NT2/D1 (cell line): ENCODE measurements at regions not wholly inside any gene's neighbourhood (a gene's known extent, or its start where the extent isn't known, plus 50 kb on each side); places are given as distances from the start of the nearest gene placed in this dataset.

Source experiments
- YY1 ChIP-seq: IDR thresholded peaks from 2 replicates; pipeline ENCODE4 v1.6.1; 2011; ENCODE audit not compliant: insufficient read length, insufficient read depth
- ZNF274 ChIP-seq: IDR thresholded peaks from 2 replicates; pipeline ENCODE4 v1.6.1; 2011; ENCODE audit warnings: mild to moderate bottlenecking, low read depth, low read length

GRCh38 chr7:118762451-118762850, 537.9 kb downstream of the ANKRD7 start:
- TF ChIP-seq ZNF274, result no peak
- no peak for TF ChIP-seq YY1
